ENCODE measurements at regions not wholly inside any gene's neighbourhood (a gene's known extent, or its start where the extent isn't known, plus 50 kb on each side); places are given as distances from the start of the nearest gene placed in this dataset. TPM values are rescaled to one million over a fixed set of nuclear protein-coding genes. Genes with fewer than 3 reads are reported as not detected.

DNA sequence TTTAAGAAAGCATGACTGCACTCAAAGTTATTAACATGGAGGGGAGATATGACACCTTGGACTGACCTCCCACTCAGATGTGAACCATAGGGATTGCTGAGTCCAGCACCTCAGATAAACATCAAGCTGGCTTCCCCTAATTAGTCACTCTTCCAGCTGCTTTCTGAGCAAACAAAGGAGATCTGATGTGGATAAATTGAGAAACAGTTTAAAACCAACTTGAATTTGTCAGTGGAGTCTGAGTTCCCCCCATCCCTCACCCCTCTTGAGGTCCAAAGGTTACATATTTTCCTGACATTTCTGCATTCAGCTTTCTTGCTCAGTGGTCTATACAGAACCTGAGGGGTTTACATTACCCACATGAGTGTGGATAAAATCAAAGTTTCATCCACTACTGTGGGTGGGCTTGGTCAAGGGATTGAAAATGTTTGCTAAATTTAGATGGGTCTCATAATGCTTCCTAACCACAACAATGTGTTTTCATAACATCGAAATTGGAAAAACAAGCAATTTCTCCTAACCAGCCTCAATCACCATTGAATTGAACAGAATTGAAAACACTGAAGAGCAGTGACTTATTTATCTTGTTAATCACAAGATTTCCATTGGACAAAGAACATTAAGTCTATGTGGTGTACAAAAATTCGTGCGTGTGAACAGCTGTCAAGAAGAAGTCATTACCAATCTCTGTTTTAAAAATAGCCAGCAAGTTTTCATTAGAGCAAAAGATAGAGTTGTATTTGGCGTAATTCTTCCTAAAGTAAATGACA lies 292.3 kb downstream of the METTL15 start:
- intact Hi-C loops (cut with DNase I) = no loop called here
- WGBS, 2 donors = 77 to 80% methylated on average over 4 of the region's 4 CpGs
- no peak for DNase-seq
- Histone ChIP-seq H3K4me1 (no peaks in the 10 kb centered on the region), H3K27me3 (no peaks in the 10 kb centered on the region), H3K4me3 (replicated peaks in 1 of 3) (no peak overlapping the region), H3K27ac (no peak overlapping the region), H3K36me3 (no peaks in the 10 kb centered on the region), H3K9me3 (no peaks in the 10 kb centered on the region)
- no peak for TF ChIP-seq POLR2A (IDR thresholded peaks at IDR 0.05)
- TF ChIP-seq, protein P1, sequence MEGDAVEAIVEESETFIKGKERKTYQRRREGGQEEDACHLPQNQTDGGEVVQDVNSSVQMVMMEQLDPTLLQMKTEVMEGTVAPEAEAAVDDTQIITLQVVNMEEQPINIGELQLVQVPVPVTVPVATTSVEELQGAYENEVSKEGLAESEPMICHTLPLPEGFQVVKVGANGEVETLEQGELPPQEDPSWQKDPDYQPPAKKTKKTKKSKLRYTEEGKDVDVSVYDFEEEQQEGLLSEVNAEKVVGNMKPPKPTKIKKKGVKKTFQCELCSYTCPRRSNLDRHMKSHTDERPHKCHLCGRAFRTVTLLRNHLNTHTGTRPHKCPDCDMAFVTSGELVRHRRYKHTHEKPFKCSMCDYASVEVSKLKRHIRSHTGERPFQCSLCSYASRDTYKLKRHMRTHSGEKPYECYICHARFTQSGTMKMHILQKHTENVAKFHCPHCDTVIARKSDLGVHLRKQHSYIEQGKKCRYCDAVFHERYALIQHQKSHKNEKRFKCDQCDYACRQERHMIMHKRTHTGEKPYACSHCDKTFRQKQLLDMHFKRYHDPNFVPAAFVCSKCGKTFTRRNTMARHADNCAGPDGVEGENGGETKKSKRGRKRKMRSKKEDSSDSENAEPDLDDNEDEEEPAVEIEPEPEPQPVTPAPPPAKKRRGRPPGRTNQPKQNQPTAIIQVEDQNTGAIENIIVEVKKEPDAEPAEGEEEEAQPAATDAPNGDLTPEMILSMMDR (IDR thresholded peaks at IDR 0.05) = no peak

DNA sequence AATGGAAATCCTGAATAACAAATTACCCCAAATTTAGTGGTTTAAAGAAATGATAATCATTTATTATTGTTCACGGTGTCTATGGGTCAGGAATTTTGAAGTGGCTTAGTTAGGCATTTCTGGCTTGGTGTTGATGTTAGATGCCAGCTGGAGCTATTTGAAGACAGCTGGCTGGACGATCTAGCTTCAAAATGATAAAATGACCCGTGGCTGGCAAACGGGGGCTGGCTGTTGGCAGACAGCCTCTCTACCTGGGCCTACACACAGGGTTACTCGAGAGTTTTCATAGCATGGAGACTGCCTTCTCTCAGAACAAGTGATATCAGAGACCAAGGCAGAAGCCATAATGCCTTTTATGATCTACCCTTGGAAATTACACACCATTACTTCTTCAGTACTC lies 285.2 kb downstream of the METTL15 start:
- Histone ChIP-seq H3K27me3 (no peaks in the 10 kb centered on the region), H3K4me1 (no peaks in the 10 kb centered on the region), H3K4me3 (replicated peaks in 1 of 3) (no peak overlapping the region), H3K36me3 (no peaks in the 10 kb centered on the region), H3K9me3 (no peaks in the 10 kb centered on the region), H3K27ac (no peak overlapping the region)
- WGBS, 2 donors = 76 to 83% methylated on average over 5 of the region's 5 CpGs
- TF ChIP-seq, protein P1 (IDR thresholded peaks at IDR 0.05) = no peak
- no peak for TF ChIP-seq POLR2A (IDR thresholded peaks at IDR 0.05)
- no peak for DNase-seq
- intact Hi-C loops (cut with DNase I) = no loop called here

DNA sequence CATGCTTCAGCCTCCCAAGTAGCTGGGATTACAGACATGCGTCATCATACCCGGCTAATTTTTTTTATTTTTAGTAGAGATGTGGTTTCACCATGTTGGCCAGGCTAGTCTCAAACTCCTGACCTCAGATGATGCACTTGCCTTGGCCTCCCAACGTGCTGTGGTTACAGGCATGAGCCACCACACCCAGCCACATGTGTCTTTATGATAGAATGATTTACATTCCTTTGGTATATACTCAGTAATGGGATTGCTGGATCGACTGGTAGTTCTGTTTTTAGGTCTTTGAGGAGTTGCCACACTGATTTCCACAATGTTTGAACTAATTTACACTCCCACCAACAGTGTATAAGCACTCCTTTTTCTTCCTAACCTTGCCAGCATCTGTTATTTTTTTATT lies 276.2 kb downstream of the METTL15 start:
- WGBS, 2 donors = 87 to 92% methylated on average over 4 of the region's 4 CpGs
- no peaks in the 10 kb centered on the region for H3K4me1 ChIP-seq
- TF ChIP-seq, protein P1 (IDR thresholded peaks at IDR 0.05) = no peak
- no peak for TF ChIP-seq POLR2A (IDR thresholded peaks at IDR 0.05)

DNA sequence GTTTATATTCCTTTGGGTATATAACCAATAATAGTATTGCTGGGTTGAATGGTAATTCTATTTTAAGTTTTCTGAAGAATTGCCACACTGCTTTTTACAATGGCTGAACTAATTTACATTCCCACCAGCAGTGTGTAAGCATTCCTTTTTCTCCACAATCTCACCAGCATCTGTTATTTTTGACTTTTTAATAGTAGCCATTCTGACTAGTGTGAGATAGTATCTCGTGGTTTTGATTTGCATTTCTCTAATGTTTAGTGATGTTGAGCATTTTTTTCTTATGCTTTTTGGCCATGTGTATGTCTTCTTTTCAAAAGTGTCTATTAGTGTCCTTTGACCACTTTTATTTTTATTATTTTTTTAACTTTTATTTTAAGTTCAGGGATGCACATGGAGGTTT lies 275.3 kb downstream of the METTL15 start:
- no peak overlapping the region for H3K27ac ChIP-seq
- no peaks in the 10 kb centered on the region for H3K36me3 ChIP-seq
- 77 to 89% methylated on average over 1 of the region's 1 CpG for WGBS, 2 donors
- intact Hi-C loops (cut with DNase I) = no loop called here
- TF ChIP-seq POLR2A (IDR thresholded peaks at IDR 0.05) = no peak
- TF ChIP-seq, protein P1 (IDR thresholded peaks at IDR 0.05) = no peak
- H3K9me3 ChIP-seq = no peaks in the 10 kb centered on the region
- no peaks in the 10 kb centered on the region for H3K27me3 ChIP-seq
- H3K4me1 ChIP-seq = no peaks in the 10 kb centered on the region
- H3K4me3 ChIP-seq (replicated peaks in 1 of 3) = no peak overlapping the region
- no peak for DNase-seq

More for the DNA sequence above, 276.2 kb downstream of the METTL15 start:
- Histone ChIP-seq H3K36me3 (no peaks in the 10 kb centered on the region), H3K4me3 (replicated peaks in 1 of 3) (no peak overlapping the region), H3K9me3 (no peaks in the 10 kb centered on the region), H3K27me3 (no peaks in the 10 kb centered on the region), H3K27ac (no peak overlapping the region)
- DNase-seq = no peak
- intact Hi-C loops (cut with DNase I) = no loop called here

Small RNA genes in the stretch of these regions (microRNA-seq; reads per million reads assigned to microRNA genes)
- gene MIR8068 = not detected

Small RNA genes in the stretch of these regions (small RNA-seq; reads per million reads assigned to genes)
- gene MIR8068 (not detected), gene RN7SL240P (not detected)

All from thyroid gland (tissue), 4 donors.